ENCODE measurements at regions not wholly inside any gene's neighbourhood (a gene's known extent, or its start where the extent isn't known, plus 50 kb on each side); places are given as distances from the start of the nearest gene placed in this dataset.

GRCh38 chr10:130636313-130636930 lies 500.2 kb downstream of the GLRX3 start:
- no peak for DNase-seq

DNA sequence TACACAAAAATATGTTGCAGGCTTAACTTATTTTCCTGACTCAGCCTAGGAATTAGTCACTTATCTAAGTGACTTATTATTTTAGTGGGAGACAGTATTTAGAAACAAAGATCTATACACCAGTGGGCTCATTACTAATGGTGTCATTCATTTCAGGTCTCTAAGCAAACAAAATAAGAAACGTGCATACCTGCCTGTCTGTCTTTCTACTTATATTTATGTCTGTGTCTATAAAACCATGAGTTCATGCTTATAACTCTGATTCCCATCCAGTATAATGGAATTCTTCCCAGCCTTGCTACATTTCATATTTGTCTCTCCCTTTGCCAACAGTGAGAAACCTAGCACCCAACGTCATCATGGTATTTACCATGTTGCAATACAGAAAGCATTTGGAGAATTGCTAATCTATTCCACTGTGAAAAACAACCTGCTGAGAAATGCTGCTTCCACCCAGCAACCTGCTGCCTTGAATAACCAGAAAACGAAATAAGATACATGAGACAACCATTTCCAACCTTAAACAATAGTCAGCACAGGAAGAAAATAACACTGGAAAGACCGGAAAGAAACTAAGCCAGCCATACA lies 501.0 kb downstream of the GLRX3 start:
- DNase-seq = no peak

GRCh38 chr10:130638991-130639390 lies 502.8 kb downstream of the GLRX3 start:
- no peak for DNase-seq

DNA sequence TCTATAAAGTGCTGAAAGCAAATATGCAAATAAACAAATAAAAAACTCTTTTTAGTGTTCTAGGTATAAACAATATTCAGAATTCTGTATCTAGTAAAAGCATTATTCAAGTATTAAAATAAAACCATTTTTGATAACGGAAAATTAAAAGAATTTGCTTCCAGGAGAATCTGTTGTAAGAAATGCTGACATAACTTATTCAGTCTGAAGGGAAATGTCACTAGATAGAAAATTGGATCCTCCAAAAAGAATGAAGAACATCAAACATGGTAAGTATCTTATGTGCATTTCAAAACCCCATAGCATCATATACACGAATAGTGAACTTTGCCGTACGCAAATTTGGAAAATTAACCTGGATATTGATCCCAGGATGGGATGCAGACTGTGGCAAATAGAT lies 506.7 kb downstream of the GLRX3 start:
- no peak for DNase-seq

GRCh38 chr10:130647341-130647740 lies 511.1 kb downstream of the GLRX3 start:
- DNase-seq = no peak

DNA sequence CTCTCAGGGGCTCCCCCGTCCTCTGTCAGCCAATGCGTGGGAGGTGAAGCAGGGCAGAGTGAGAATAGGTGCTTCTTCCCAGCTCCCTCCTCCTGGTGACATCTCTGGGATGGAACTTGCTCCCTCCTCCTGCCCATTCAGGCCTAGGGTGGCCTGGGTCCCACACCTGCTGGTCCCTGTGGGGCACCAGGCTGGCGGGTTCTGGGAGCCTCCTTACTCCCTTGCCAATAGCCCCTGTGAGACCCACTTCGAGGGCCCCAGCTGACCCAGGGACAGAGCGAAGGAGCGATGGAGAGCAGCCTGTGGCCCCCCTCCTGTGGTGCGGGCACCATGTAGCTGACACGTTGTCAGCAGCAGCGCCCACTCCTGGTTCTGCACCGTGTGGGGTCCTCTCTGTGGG lies 512.6 kb downstream of the GLRX3 start:
- no peak for DNase-seq

DNA sequence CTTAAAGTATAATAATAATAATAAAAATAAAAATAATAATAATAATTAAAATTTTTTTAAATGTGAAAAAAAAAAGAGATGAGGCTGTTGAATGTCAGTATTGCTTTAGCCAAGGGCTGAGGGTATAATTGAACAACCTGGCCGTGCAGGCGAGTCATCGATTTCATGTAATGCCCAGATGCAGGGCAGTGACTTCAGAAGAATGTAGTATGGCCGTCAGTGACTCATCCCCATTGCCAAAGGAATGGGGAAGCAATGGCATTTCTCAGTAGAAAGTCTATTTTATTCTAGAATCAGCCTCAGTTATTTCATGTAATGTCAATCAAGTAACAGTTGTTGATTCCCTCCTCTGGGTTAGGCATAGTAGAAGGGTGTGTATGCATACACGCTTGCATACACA lies 516.4 kb downstream of the GLRX3 start:
- DNase-seq = no peak

DNA sequence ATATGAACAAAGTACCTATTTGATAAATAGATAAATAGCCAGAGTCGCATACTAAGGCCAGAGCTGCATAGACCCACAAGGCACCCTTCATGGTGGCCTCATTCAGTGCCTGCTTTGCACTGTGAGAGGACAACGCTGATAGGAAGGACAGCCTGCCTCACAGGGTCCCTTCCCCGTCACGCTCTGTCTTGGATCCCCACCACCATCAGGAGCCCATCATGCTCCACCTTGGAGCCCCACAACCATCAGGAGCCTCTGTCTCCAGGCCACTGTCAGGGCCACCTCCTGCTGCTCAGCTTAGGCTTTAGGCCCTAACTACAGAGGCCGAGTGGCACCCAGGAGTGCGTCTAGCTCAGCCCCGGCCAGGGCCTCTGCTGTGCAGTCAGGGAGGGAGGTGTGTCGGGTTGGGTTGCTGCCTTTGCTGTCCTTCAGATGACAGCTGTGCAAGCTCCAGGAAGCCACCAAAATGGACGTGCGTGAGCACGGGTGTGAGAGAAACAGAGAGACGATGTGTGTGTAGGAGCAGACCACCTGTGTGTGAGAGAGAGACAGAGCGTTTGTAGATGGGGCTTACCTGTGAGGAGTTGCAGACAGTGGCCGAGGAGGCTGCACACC lies 516.9 kb downstream of the GLRX3 start:
- DNase-seq = no peak

GRCh38 chr10:130654726-130655125 lies 518.5 kb downstream of the GLRX3 start:
- no peak for DNase-seq

DNA sequence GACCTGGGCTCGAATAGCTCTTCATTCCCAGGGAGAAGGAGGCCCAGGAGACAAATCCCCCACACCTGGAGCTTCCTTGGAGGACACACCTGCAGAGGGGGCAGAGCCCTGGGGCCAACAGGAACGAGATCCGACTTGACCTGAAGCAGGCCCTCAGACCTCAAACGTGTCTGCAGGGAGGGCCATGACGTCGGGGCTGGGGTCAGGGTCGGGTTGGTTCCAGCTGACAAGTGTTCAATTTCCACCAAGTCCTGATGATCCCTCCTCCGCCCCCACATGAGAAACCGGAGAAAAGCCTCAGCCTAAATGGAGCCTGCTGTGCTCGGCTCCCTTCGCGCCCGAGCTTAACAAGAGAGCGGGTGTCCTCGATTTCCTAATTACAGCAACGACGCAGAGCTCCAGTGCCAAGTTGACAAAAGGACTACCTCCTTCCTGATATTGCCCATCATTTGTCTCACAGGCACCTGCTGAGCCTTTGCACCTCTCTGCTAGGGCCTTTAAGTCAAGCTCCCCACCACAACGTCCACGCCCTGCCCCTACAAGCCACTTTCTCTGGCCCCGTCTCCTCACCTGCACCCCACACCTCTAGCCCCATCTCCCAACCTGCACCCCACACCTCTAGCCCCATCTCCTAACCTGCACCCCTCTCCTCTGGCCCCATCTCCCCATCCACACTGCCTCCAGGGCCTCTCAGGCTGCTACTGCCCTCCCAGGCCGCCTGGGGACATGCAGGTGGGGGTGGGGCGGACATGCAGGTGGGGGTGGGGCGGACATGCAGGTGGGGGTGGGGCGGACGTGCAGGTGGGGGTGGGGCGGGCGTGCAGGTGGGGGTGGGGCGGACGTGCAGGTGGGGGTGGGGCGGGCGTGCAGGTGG lies 519.4 kb downstream of the GLRX3 start:
- no peak for DNase-seq

GRCh38 chr10:130656187-130656575 lies 520.0 kb downstream of the GLRX3 start:
- DNase-seq = no peak

- no peak for DNase-seq
These were observed 520.5 kb downstream of the GLRX3 start for GRCh38 chr10:130656582-130657133.

DNA sequence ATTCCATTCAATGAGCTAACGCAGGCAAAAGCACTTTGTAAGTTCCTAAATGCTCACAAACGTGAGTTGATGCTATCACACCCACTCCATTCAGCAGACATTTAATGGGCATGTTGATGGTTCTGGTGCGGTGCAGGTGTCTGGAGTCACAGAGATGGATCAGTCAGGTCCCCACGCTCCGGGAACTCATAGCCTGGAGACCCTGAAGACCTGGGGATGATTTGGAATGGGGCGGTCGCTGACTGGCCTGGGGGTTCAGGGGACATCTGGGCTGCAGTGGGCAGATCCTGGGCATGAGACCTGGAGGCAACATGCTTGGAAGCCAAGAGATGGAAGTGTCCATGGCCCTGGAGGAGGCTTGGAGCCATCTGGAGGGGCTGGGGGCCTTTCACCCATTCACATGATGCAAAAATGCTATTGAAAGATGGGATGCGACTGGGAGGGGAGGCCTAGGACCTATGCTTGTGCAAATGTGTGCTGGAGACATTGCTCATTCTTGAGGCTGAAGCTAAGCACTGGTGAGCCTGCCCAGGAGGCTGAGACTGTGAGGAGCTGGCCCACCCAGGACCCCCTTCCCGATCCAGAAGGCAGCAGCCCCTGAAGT lies 522.6 kb downstream of the GLRX3 start:
- DNase-seq = no peak

DNA sequence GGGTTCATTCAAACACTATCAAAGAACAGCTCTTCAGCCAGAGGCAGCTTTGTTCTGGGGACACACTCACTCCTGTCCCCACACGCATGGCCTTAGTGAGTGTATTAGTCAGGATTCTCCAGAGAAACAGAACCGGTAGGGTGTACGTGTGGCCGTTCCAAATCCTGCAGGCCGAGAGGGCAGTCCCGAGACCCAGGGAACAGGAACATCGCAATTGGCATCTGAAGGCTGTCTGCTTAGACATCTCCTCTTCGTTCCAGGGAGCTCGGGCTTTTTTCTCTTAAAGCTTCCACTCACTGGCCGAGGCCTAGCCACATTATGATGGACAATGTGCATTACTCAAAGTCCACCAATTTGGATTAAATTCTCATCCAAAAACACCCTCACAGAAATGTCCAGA lies 523.3 kb downstream of the GLRX3 start:
- no peak for DNase-seq

DNA sequence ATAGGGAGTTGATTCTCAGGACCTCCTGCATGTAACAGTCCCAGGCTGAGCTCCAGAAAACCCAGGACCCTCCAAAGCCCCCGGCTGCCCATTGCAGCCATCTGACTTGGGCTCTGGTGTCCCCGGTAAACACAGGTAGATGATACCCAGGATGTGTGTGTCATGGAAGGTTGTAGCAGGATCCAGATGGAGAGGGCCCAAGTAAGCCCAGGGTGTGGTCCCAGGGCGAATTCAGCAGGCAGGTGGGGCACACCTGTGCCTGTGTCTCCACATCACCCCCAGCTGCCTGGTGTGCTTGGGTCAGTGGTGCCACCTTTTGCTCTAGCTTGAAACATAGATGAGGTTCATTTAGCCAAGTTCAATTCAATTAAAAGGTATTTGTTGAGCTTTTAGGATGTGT lies 524.1 kb downstream of the GLRX3 start:
- no peak for DNase-seq

DNA sequence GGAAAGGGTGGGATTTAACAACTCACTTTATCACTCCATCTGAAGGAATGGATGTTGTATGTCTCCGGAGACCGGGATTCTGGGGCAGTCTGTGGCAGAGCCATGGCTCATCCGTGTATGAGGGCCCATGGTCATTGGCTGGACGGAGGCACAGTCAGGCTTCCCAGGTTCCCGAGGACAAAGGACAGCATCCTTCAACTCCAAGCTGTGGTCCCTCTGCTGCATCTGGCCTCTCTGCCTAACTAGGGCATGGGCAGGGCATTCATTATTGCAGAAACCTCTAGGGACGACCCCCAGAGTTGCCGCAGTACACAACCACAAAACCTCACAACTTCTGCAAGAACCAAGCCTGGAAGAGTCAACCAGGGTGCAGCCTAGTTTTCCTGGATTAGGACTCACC lies 525.2 kb downstream of the GLRX3 start:
- DNase-seq = no peak

- no peak for DNase-seq
These were observed 526.6 kb downstream of the GLRX3 start for GRCh38 chr10:130662775-130663174.

DNA sequence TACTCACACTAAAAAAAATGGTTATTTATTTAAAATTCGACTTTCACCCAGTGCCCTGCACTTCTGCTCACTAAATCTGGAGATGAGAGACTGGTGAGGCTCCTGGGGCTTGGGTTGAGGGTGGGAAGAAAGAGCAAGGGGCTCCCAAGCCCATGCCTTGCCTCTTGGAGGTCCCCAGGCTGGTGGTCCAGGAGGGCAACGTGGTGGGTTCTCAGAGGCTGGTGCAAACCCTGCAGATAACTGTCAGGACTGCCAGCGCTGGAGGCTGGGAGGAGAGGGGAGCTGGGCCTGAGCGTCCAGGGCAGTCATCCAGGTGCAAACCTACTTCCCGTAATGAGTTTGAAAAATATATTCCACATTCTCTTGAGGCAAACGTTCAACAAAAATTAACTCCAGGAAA lies 528.3 kb downstream of the GLRX3 start:
- no peak for DNase-seq

- no peak for DNase-seq
These were observed 530.0 kb downstream of the GLRX3 start for GRCh38 chr10:130666215-130666614.

DNA sequence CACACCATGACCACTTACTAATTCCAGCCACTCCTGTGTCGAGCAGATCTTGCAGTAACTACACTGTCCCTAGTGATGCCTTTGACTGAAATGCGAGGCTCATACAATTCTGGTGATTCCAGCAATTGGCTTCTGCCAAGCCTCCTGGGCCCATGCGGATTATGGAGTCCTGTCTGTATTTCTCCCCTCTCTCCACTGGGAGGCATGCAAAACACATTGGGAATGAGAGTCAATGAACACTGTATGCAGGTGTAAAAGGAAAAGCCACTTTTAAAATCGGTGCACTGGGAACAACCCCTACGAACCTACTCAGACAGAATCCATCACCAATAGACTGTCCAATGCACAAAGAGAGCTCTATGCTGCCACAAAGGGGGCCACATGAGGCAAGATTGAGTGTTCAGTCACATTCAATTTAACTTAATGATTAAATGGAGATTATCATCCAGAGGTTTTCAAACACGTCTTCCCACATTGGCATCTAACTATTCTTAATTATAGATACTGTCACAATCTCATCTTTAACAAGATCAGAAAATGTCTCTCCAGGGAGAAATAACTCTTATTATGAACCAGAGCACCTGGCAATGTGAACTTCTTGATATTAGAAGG lies 550.6 kb downstream of the GLRX3 start:
- no peak for DNase-seq

DNA sequence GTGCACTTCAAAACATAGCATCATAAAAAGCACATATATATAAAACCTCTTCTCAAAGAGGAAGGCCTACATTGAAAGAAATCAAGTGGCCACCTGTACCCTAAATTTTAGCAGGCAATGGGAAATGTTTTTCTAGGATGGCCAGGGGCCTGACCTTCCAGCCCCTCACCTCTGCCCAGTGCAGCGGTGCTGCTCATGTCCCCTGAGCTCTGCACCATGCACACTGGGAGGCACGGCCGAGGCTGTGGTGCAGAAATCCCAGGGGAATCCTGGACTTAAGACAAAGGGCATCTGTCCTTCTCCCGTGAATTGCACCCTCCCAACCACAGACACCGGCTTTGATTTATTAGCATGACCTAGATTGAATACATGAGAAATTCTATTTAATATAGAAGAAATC lies 551.4 kb downstream of the GLRX3 start:
- DNase-seq = no peak

- DNase-seq = no peak
These were observed 553.8 kb downstream of the GLRX3 start for GRCh38 chr10:130689743-130690626.
